HepG2 (cell line): ENCODE measurements at regions not wholly inside any gene's neighbourhood (a gene's known extent, or its start where the extent isn't known, plus 50 kb on each side); places are given as distances from the start of the nearest gene placed in this dataset.

ENCODE experiments used
- EZH2 ChIP-seq: conservative IDR thresholded peaks from 2 replicates; pipeline ENCODE4 v1.6.1; 2012; ENCODE audit warnings: mild to moderate bottlenecking, low read depth, low read length, moderate library complexity
- GLI4 ChIP-seq: sonication (generic); formaldehyde crosslinking; IDR thresholded peaks from 2 replicates; pipeline ENCODE4 v1.5.1; 2020; ENCODE audit warnings: missing genetic modification reagents, mild to moderate bottlenecking, moderate library complexity, borderline replicate concordance
- KLF12 ChIP-seq: sonication (generic); formaldehyde crosslinking; IDR thresholded peaks from 2 replicates; pipeline ENCODE4 v1.4.0; 2020; ENCODE audit warnings: missing genetic modification reagents, borderline replicate concordance
- NAIF1 ChIP-seq: sonication (generic); formaldehyde crosslinking; IDR thresholded peaks from 2 replicates; pipeline ENCODE4 v1.5.0; 2020; ENCODE audit warnings: mild to moderate bottlenecking, missing genetic modification reagents, borderline replicate concordance
- ZNF839 ChIP-seq: sonication (generic); formaldehyde crosslinking; IDR thresholded peaks from 2 replicates; pipeline ENCODE4 v1.4.0; 2020; ENCODE audit warnings: missing genetic modification reagents, mild to moderate bottlenecking, borderline replicate concordance
- TF ChIP-seq, protein P1 (sequence below): sonication (generic); formaldehyde crosslinking; IDR thresholded peaks from 2 replicates; pipeline ENCODE4 v1.8.1; 2023; ENCODE audit warnings: missing genetic modification reagents, inconsistent platforms, borderline replicate concordance
- TF ChIP-seq, protein P2 (sequence below): sonication (generic); formaldehyde crosslinking; IDR thresholded peaks from 2 replicates; pipeline ENCODE4 v1.5.0; 2020; ENCODE audit warnings: mild to moderate bottlenecking, missing genetic modification reagents, moderate library complexity
- TF ChIP-seq, protein P3 (sequence below), 2 experiments: fragments of 450-650 bp in 1 of 2; sonication (generic) in 1 of 2; formaldehyde crosslinking in 1 of 2; IDR thresholded peaks; 2 replicates each; pipeline versions ENCODE4 v1.6.1 to v1.8.0; 2016 to 2022; ENCODE audit warnings: antibody characterized with exemption in 1 of 2, mild to moderate bottlenecking in 1 of 2, missing genetic modification reagents in 1 of 2
- TF ChIP-seq, protein P4 (sequence below): sonication (generic); formaldehyde crosslinking; IDR thresholded peaks from 2 replicates; pipeline ENCODE4 v1.4.0; 2020; ENCODE audit warnings: missing genetic modification reagents

DNA sequence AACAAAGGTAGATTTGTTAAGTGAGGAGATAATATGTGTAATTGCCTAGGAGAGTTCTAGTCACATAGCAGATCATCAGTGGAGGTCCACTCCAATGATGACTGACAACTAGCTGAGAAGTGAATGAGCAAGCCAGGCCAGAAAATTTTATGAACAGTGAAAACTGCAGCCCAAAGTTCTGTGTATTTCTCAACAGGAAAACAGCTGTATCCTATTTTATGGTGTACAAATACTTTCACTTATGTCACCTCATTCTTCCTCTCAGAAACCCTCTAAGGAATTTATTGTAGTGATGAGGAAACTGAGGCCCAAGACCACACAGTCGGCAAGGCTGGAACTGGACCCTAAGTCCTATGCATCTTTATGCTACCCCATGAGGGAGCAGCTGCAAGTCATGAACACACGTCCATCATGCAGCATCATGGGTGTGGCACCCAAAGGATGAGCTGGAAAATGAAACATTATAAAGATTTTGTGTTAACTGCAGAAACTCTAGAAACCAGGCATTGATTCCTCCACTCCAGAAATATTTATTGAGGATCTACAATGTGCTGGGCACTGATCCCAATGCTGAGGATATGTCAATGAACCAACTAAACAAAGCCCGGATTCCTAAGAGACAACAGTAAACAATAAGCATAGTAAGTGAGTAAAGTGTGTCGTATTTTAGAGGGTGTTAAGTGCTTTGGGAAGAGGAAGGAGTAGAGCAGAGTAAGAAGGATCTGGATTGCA is 99.5 kb upstream of the DUSP10 start:
- no peak for TF ChIP-seq ZNF839
- no peak for TF ChIP-seq EZH2
- TF ChIP-seq GLI4 (CRISPR knock-in tag), result no peak
- TF ChIP-seq, protein P1, sequence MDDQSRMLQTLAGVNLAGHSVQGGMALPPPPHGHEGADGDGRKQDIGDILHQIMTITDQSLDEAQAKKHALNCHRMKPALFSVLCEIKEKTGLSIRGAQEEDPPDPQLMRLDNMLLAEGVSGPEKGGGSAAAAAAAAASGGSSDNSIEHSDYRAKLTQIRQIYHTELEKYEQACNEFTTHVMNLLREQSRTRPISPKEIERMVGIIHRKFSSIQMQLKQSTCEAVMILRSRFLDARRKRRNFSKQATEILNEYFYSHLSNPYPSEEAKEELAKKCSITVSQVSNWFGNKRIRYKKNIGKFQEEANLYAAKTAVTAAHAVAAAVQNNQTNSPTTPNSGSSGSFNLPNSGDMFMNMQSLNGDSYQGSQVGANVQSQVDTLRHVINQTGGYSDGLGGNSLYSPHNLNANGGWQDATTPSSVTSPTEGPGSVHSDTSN (CRISPR knock-in tag), result no peak
- no peak for TF ChIP-seq NAIF1
- TF ChIP-seq, protein P2, sequence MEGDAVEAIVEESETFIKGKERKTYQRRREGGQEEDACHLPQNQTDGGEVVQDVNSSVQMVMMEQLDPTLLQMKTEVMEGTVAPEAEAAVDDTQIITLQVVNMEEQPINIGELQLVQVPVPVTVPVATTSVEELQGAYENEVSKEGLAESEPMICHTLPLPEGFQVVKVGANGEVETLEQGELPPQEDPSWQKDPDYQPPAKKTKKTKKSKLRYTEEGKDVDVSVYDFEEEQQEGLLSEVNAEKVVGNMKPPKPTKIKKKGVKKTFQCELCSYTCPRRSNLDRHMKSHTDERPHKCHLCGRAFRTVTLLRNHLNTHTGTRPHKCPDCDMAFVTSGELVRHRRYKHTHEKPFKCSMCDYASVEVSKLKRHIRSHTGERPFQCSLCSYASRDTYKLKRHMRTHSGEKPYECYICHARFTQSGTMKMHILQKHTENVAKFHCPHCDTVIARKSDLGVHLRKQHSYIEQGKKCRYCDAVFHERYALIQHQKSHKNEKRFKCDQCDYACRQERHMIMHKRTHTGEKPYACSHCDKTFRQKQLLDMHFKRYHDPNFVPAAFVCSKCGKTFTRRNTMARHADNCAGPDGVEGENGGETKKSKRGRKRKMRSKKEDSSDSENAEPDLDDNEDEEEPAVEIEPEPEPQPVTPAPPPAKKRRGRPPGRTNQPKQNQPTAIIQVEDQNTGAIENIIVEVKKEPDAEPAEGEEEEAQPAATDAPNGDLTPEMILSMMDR (CRISPR knock-in tag), result no peak
- TF ChIP-seq, protein P3, sequence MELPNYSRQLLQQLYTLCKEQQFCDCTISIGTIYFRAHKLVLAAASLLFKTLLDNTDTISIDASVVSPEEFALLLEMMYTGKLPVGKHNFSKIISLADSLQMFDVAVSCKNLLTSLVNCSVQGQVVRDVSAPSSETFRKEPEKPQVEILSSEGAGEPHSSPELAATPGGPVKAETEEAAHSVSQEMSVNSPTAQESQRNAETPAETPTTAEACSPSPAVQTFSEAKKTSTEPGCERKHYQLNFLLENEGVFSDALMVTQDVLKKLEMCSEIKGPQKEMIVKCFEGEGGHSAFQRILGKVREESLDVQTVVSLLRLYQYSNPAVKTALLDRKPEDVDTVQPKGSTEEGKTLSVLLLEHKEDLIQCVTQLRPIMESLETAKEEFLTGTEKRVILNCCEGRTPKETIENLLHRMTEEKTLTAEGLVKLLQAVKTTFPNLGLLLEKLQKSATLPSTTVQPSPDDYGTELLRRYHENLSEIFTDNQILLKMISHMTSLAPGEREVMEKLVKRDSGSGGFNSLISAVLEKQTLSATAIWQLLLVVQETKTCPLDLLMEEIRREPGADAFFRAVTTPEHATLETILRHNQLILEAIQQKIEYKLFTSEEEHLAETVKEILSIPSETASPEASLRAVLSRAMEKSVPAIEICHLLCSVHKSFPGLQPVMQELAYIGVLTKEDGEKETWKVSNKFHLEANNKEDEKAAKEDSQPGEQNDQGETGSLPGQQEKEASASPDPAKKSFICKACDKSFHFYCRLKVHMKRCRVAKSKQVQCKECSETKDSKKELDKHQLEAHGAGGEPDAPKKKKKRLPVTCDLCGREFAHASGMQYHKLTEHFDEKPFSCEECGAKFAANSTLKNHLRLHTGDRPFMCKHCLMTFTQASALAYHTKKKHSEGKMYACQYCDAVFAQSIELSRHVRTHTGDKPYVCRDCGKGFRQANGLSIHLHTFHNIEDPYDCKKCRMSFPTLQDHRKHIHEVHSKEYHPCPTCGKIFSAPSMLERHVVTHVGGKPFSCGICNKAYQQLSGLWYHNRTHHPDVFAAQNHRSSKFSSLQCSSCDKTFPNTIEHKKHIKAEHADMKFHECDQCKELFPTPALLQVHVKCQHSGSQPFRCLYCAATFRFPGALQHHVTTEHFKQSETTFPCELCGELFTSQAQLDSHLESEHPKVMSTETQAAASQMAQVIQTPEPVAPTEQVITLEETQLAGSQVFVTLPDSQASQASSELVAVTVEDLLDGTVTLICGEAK (IDR thresholded peaks at IDR 0.05), result no peak
- TF ChIP-seq, protein P3 (CRISPR knock-in tag; IDR thresholded peaks at IDR 0.05), result no peak
- TF ChIP-seq, protein P4, sequence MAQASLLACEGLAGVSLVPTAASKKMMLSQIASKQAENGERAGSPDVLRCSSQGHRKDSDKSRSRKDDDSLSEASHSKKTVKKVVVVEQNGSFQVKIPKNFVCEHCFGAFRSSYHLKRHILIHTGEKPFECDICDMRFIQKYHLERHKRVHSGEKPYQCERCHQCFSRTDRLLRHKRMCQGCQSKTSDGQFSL (CRISPR knock-in tag), result no peak
- no peak for TF ChIP-seq KLF12
